Posterior cingulate gyrus (tissue), 11 donors: ENCODE measurements at regions not wholly inside any gene's neighbourhood (a gene's known extent, or its start where the extent isn't known, plus 50 kb on each side); places are given as distances from the start of the nearest gene placed in this dataset.
"Not testable (repeated sequence)": the region's sequence is repeated elsewhere in the genome, so short reads cannot be mapped to it uniquely, and the experiment has no call there.

Experiments used
- DNase-seq, 10 donors: peaks; one replicate each; pipeline versions ENCODE4 v3.0.0 to v3.0.0-alpha.2; 2020 to 2021; ENCODE audit warnings: mixed read lengths in 3 of 10
- intact Hi-C: fragments of 100-400 bp; cut with DNase I; formaldehyde crosslinking; loops from one replicate; pipeline ENCODE4 v1.15.1; 2023

GRCh38 chr4:79223993-79224776 is 101.7 kb downstream of the NAA11 start:
- intact Hi-C loops, result no loop called here
- DNase-seq, result no peak

GRCh38 chr4:79217025-79217424 is 108.8 kb downstream of the NAA11 start:
- intact Hi-C loops, result no loop called here
- DNase-seq, result no peak

- intact Hi-C loops, result no loop called here
- DNase-seq, result no peak
Observed at GRCh38 chr4:79213702-79214101, 112.2 kb downstream of the NAA11 start.

GRCh38 chr4:79213010-79213409 is 112.9 kb downstream of the NAA11 start:
- intact Hi-C loops, result no loop called here
- DNase-seq, result no peak

GRCh38 chr4:79212311-79212710 is 113.5 kb downstream of the NAA11 start:
- DNase-seq, result no peak
- intact Hi-C loops, result no loop called here

GRCh38 chr4:79211490-79211889 is 114.4 kb downstream of the NAA11 start:
- peak in 6 of 10 donors; percentile 12 to 83 (median 50) for DNase-seq

GRCh38 chr4:79210636-79211049 is 115.2 kb downstream of the NAA11 start:
- intact Hi-C loops, result no loop called here
- DNase-seq, result no peak

More at GRCh38 chr4:79211490-79211889, 114.4 kb downstream of the NAA11 start:
- intact Hi-C loops, result no loop called here

- DNase-seq, result peak in 6 of 10 donors; percentile 4 to 88 (median 40)
- intact Hi-C loops, result no loop called here
Observed at GRCh38 chr4:79209822-79210635, 115.8 kb downstream of the NAA11 start.

GRCh38 chr4:79209081-79209480 is 116.8 kb downstream of the NAA11 start:
- DNase-seq, result no peak
- intact Hi-C loops, result no loop called here

GRCh38 chr4:79207281-79207680 is 118.6 kb downstream of the NAA11 start:
- DNase-seq, result no peak

GRCh38 chr4:79206660-79207059 is 119.2 kb downstream of the NAA11 start:
- intact Hi-C loops, result no loop called here
- no peak for DNase-seq

More at GRCh38 chr4:79207281-79207680, 118.6 kb downstream of the NAA11 start:
- intact Hi-C loops, result no loop called here

- intact Hi-C loops, result no loop called here
- DNase-seq, result no peak
Observed at GRCh38 chr4:79205121-79205520, 120.7 kb downstream of the NAA11 start.

- intact Hi-C loops, result no loop called here
- DNase-seq, result no peak
Observed at GRCh38 chr4:79201971-79202370, 123.9 kb downstream of the NAA11 start.

GRCh38 chr4:79199743-79200142 is 126.1 kb downstream of the NAA11 start:
- intact Hi-C loops, result no loop called here
- no peak for DNase-seq

GRCh38 chr4:79198951-79199587 is 126.8 kb downstream of the NAA11 start:
- intact Hi-C loops, result no loop called here
- no peak for DNase-seq

GRCh38 chr4:79197275-79198009 is 128.4 kb downstream of the NAA11 start:
- DNase-seq, result no peak
- intact Hi-C loops, result no loop called here

GRCh38 chr4:79191292-79191691 is 134.6 kb downstream of the NAA11 start:
- DNase-seq, result not testable (repeated sequence)

GRCh38 chr4:79185526-79186045 is 140.3 kb downstream of the NAA11 start:
- intact Hi-C loops, result no loop called here
- no peak for DNase-seq

More at GRCh38 chr4:79191292-79191691, 134.6 kb downstream of the NAA11 start:
- intact Hi-C loops, result not testable (repeated sequence)

GRCh38 chr4:79184476-79184875 is 141.4 kb downstream of the NAA11 start:
- intact Hi-C loops, result no loop called here
- DNase-seq, result no peak

- intact Hi-C loops, result no loop called here
Observed at GRCh38 chr4:79182209-79182608, 143.7 kb downstream of the NAA11 start.

More at GRCh38 chr4:79182209-79182608, 143.7 kb downstream of the NAA11 start:
- DNase-seq, result no peak
